ENCODE measurements at regions not wholly inside any gene's neighbourhood (a gene's known extent, or its start where the extent isn't known, plus 50 kb on each side); places are given as distances from the start of the nearest gene placed in this dataset.

GRCh38 chr2:198376677-198377076, 572.3 kb downstream of the PLCL1 start:
- intact Hi-C loops (cut with DNase I), result no loop called here
- peak in 1 of 10 donors; percentile 35 for DNase-seq

- intact Hi-C loops (cut with DNase I), result no loop called here
- peak in 2 of 10 donors; percentile 32 to 73 for DNase-seq
Observed at GRCh38 chr2:198375083-198375410, 570.7 kb downstream of the PLCL1 start.

- intact Hi-C loops (cut with DNase I), result loop anchor here (5.0 kb wide), 1 partner anchor 1088 kb away; no protein-coding TSS in a partner anchor
- peak in 6 of 10 donors; percentile 23 to 55 (median 38) for DNase-seq
Observed at GRCh38 chr2:198374375-198375082, 570.1 kb downstream of the PLCL1 start.

- intact Hi-C loops (cut with DNase I), result loop anchor here (5.0 kb wide), 1 partner anchor 1090 kb away; no protein-coding TSS in a partner anchor
- DNase-seq, result no peak
Observed at GRCh38 chr2:198371921-198372543, 567.6 kb downstream of the PLCL1 start.

- intact Hi-C loops (cut with DNase I), result loop anchor here (5.0 kb wide), 1 partner anchor 1091 kb away; no protein-coding TSS in a partner anchor
- no peak for DNase-seq
Observed at GRCh38 chr2:198371329-198371728, 566.9 kb downstream of the PLCL1 start.

GRCh38 chr2:198368089-198368488, 563.7 kb downstream of the PLCL1 start:
- intact Hi-C loops (cut with DNase I), result no loop called here
- DNase-seq, result no peak

GRCh38 chr2:198362740-198363139, 558.3 kb downstream of the PLCL1 start:
- intact Hi-C loops (cut with DNase I), result no loop called here
- no peak for DNase-seq

- DNase-seq, result no peak
- intact Hi-C loops (cut with DNase I), result no loop called here
Observed at GRCh38 chr2:198359308-198359707, 554.9 kb downstream of the PLCL1 start.

DNA sequence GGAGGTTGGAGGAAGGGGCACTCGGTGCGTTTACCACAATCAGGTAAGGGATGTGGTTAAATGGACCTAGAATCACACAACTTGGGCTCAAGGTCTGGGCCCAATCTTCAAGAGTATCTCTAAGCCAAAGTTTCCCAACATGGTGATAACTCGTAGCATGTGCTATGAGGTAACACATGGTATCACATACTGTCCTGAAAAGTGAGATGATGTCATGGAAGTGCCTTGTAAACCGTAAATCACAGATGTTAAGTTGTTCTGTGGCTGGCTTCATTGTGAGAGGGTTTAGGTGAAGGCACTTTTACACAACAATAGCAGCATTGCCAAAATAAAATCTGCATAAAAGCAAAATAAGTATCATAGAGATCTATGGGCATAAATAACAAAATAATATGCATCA, 551.8 kb downstream of the PLCL1 start:
- no peak for DNase-seq
- intact Hi-C loops (cut with DNase I), result no loop called here

DNA sequence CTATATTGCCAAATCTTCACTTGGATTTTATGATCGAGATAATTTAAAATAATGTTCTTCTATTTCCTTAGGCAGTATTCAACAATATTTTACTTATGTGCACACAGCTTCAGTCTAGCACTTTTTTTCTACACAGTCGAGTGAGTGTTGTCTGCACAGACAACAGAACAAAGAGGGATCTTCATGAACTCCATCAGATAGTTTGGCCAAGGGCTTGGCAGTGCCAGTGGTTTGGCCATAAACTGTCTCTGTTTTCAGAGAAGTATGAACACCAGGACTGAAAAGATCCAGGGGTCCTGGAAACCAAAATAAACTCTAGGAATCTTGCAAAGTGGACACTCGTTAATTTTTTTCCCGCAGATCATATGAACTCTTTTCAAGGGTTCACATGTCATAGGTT, 547.3 kb downstream of the PLCL1 start:
- intact Hi-C loops (cut with DNase I), result no loop called here
- peak in 2 of 10 donors; percentile 13 to 69 for DNase-seq

DNA sequence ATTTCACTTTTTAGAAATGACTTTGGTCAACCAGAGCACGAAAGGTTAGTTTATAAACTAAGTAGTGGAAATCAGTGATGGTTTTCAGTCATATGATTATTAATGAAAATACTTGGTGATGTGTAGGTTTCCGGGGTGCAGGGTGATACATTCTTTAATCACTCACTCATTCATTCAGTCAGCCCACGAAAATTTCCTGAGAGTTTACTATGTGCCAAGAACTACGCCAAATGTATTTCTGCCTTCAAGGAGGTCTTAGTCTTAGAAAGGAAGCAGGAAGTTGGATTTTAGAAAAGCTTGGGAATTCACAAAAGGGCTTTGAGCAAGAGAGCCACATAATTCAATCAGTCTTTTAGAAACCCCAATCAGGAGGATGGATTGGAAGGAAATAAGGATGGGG, 543.6 kb downstream of the PLCL1 start:
- intact Hi-C loops (cut with DNase I), result no loop called here
- DNase-seq, result no peak

GRCh38 chr2:198347349-198347748, 543.0 kb downstream of the PLCL1 start:
- DNase-seq, result no peak
- intact Hi-C loops (cut with DNase I), result no loop called here

- intact Hi-C loops (cut with DNase I), result no loop called here
- no peak for DNase-seq
Observed at GRCh38 chr2:198343471-198343870, 539.1 kb downstream of the PLCL1 start.

DNA sequence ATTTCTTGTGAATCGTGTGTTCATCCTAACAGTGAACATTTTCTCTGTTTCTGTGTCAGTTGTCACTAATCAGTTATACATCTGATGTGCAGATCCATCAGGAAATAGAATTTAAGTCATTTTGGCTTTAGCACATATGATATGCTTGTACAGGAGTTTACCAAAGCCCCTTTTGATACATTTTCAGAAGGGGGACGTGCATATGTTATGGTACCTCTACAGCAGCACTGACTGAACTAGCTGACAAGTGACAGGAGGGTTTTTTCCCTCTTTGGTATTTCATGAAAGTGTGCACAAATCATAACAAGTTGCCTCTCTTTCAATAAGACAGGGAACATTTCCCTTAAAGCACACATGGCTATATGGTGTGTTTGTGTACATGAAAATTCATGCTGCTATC, 536.5 kb downstream of the PLCL1 start:
- no peak for DNase-seq
- intact Hi-C loops (cut with DNase I), result no loop called here

DNA sequence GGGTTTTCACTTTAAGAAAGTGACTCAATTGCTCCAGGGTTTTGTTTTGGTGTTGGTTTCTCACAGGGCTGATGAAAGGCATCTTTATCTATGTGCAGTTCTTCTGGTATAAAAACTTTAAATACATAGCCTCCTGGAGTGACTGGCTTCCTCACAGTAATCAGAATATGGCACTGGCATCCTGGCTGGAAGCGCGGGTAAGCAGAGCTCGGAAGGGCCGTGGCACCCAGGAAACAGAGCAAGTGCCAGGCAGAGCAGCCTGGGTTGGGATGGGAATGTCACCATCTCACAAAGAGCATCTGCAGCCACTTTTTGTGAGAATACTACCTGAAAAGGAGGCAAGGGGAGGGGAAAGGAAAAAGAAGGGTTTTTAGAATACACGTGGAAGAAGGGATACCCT, 534.7 kb downstream of the PLCL1 start:
- DNase-seq, result no peak
- intact Hi-C loops (cut with DNase I), result no loop called here

- intact Hi-C loops (cut with DNase I), result no loop called here
- DNase-seq, result no peak
Observed at GRCh38 chr2:198337368-198337767, 533.0 kb downstream of the PLCL1 start.

DNA sequence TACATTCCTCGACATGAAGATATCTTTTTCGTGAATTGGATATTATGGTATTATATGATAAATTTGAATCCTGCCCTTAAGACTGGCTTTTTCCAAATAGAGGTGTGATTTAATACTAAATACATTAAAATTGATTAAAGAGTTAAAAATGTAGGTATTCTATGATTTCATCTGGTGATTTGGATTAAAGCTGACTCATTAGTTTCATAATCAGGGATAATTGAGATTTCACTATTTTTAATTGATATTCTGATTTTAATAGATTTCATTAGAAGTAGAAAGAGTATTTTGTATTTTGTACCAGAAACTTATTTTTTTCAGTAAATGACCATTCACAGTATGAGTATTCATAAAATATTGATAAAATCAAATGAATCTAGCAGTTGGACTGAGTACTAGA, 524.1 kb downstream of the PLCL1 start:
- intact Hi-C loops (cut with DNase I), result no loop called here
- DNase-seq, result no peak

DNA sequence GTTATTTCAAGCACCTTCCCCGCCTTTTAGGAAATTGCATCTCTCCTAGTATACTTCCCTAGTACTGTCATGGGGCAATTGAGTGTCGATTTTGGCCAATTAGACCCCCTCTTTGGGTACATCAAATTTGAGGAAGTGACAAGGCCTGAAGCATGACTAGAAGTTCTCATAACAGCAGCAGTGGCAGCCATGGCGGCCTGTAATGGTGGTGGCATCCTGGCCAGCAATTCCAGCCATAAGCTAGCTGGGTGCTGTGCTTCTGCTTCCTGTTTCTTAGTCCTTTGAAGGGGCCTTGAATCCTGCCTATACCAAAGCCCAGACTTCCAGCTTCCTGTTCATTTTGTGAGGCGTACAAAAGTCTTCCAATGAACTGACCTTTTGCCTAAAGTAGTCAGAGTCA, 523.1 kb downstream of the PLCL1 start:
- intact Hi-C loops (cut with DNase I), result no loop called here
- DNase-seq, result no peak

GRCh38 chr2:198326431-198326830, 522.0 kb downstream of the PLCL1 start:
- intact Hi-C loops (cut with DNase I), result no loop called here
- DNase-seq, result no peak

DNA sequence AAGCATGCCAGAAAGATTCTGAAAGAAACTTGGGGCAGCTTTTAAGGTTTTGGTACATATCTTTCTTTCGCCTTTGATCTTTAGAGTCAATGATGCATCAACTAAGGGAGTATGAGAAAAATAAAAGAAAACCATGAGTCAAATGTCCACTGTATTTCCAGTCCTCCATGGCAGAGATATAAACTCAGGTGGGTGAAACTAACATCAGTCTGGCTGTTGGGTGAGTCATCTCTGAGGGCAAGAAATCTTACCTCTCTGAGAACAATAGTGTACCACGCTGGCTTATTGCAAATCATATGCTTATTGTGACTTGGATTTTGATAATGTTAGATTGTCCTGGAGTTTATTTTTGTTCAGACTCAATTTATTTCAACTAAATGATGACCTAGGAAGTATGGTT, 521.0 kb downstream of the PLCL1 start:
- DNase-seq, result no peak
- intact Hi-C loops (cut with DNase I), result no loop called here

- DNase-seq, result no peak
- intact Hi-C loops (cut with DNase I), result no loop called here
Observed at GRCh38 chr2:198324071-198324470, 519.7 kb downstream of the PLCL1 start.

DNA sequence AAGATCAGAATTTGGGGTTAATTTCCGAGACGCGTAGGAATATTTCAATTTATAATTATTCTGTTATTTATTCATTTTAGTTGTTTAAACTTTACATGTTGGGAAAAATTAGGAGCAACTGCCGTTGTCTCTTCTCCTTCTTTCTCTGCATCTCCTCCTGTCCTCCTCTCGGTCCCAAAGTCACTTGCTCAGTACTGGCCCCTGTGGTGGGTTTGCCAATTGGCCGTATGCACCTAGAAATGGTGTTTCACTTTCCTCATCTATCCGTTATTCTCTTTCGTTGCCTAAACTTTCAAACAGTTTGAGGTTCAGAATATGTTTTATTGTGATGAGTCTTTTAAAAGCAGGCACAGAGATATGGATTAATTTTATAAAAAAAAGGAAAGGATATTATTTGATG, 517.9 kb downstream of the PLCL1 start:
- intact Hi-C loops (cut with DNase I), result no loop called here
- DNase-seq, result peak in 2 of 10 donors; percentile 11 to 29

Measured in posterior cingulate gyrus (tissue), 11 donors.